ENCODE measurements at regions not wholly inside any gene's neighbourhood (a gene's known extent, or its start where the extent isn't known, plus 50 kb on each side); places are given as distances from the start of the nearest gene placed in this dataset.
"Not testable (repeated sequence)": the region's sequence is repeated elsewhere in the genome, so short reads cannot be mapped to it uniquely, and the experiment has no call there.

DNA sequence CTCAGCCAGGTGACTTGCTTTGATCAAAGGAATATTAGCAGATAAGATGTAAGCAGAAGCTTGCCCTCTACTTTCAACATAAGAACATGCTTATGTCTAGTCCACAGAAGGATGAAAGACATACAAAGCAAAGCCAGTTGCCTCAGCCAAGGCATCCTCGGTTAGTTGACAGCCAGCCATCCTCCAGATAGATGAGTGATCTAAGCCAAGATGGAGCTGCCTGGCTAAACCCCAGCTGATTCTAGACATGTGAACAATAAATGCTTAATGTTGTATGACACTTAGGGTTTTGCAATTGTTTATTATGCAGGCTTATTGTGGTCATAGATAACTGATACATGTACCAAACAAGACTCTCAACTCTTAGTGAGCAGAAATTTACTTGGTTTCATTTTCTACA lies 157.6 kb upstream of the TMTC2 start:
- DNase-seq (ENCODE audit: extremely low read depth in 1 of 11, low read depth in 9 of 11, low spot score in 4 of 11), result no peak

DNA sequence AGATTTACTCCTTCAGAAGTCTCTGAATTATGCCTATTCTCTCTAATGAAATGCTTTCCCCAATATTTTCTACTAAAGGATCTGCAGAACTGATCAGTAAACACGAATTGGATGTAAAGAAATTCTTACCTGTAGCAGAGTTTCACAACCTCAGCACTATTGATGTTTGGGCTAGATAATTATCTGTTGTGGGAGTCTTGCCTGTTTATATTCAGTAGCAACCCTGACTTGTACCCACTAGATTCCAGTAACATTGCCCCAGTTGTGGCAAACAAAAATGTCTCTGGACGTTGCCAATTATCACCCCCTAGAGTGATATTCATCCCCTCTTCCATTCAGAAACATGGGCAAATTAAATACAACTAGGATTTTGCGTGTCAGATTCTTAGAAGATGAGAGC lies 156.8 kb upstream of the TMTC2 start:
- DNase-seq (ENCODE audit: extremely low read depth in 1 of 11, low read depth in 9 of 11, low spot score in 4 of 11), result no peak

DNA sequence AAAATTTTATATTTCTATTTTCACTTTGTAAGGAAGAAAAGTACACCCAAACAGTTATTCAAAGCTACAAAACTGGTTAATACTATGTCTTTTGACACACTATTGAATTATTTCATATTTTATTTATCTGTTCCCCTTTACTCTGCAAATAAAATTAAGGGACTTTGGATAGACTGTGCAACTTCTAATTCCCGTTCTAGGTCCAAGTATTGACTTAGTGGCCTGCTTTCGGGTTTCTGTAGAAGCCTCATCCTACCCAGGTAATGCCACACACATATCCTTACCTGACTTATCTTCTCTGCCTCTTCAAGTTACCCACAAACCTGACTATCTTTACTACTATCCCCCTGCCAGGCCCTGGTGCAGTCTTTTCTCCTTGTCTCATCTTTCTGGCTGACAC lies 156.3 kb upstream of the TMTC2 start:
- no peak for DNase-seq (ENCODE audit: extremely low read depth in 1 of 11, low read depth in 9 of 11, low spot score in 4 of 11)

DNA sequence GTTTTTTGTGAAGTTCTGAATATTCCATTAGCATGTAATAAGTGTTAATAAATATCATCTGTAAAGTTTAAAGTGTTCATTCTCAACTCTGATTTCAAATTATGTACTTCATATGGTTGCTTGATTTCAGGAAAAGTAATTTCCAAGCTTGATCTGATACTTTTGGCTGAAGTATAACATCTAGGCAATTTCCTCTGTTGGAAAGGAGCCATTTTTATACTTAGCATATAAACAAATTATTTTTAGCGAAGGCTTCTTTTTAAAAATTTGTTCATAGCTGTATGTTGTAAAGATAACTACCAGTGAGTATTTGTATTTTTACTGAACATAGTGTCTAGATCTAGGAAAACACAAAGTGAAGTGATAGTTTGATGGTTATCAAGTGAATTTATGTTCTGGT lies 153.4 kb upstream of the TMTC2 start:
- DNase-seq (ENCODE audit: extremely low read depth in 1 of 11, low read depth in 9 of 11, low spot score in 4 of 11), result no peak

DNA sequence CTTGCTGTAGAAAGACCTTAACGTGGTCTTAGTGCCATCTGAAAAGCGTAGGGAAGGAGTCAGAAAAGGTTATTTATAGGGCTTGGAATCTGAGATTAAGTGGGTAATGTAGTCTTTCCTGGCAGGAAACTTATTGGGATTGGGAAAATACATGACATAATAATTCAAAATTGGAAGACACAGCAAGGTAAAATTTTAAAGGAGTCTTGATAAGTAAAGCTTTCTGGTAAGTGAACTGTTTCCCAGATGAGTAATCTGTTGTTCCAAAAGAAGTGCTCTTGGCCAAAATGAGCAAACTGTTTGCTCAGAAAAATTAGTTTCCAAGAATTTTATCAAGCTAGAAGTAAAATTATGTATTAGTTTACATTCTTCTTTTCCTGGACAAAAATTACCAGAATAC lies 149.3 kb upstream of the TMTC2 start:
- no peak for DNase-seq (ENCODE audit: extremely low read depth in 1 of 11, low read depth in 9 of 11, low spot score in 4 of 11)

DNA sequence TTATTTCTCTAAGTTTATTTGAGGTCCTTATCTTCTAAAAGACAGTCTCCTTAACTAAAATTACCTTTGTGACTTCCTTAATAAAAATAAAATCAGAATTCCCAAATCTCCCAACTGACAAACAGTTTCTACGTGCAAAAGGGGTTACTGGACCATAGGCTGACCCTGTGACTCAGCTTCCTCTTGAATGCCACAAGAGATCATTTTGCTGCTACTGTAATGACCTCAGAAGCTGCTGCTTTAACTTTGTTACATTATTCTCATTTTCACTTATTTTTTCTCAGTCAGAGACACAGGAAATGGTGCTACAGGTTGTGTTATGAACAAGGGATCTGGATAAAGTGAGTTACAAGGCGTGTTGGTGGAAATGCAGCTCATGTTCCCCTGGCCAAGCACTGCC lies 132.2 kb upstream of the TMTC2 start:
- DNase-seq (ENCODE audit: extremely low read depth in 1 of 11, low read depth in 9 of 11, low spot score in 4 of 11), result no peak

DNA sequence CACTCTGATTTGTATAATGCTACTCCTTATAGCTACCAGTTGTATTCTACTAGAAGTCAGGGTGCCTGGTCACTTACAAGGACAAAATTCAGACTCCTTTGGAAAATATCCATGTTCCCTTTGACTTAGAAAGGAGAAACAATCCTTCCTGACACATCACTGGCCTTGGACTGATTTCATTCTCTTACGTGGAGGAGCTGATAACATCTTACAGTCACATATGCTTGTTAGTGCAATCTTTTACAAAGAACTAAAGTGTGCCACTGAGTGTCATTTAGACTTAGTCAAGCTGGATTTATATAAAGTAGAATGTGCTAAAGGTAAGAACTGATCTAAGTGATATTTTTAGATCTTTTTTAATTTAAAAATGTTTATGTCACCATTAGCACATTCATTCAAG lies 131.0 kb upstream of the TMTC2 start:
- peak in 1 of 11 donors; percentile 1 for DNase-seq (ENCODE audit: extremely low read depth in 1 of 11, low read depth in 9 of 11, low spot score in 4 of 11)

DNA sequence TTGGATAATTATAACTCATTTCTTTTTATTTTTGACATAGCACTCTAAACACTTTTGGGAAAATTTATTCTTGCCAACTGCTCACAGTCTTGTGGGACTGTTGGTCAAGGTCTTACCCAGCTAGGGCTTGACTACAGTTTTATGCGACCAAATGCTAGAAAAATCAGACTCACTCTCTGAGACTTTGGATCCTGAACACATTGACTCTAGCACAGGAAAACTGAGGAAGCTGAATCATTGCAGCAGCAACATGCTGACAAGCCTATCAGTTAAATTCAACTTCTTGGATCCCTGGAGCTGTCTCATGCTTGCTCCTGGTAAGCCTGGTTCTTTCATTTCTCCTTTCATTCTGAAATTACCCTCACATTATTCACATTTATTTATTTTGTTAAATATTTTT lies 120.7 kb upstream of the TMTC2 start:
- DNase-seq (ENCODE audit: extremely low read depth in 1 of 11, low read depth in 9 of 11, low spot score in 4 of 11), result no peak

DNA sequence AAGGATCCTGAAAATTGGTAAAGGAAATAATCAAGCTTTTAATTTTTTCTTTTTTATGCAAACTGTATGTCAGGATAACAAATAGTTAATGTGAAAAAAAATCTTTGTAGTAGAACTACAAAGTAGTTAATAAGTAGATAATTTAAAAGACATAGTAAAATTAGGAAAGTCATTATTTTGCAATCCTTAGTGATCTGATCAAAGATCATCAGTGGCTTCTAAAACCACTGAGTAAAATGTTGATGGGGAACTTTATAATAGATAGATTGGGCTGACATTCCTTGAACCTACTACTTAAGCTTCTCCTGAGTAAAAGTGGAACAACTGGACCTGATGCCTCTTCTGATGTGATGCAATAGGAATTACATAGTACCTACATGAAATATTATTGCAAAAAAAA lies 119.0 kb upstream of the TMTC2 start:
- DNase-seq (ENCODE audit: extremely low read depth in 1 of 11, low read depth in 9 of 11, low spot score in 4 of 11), result no peak

DNA sequence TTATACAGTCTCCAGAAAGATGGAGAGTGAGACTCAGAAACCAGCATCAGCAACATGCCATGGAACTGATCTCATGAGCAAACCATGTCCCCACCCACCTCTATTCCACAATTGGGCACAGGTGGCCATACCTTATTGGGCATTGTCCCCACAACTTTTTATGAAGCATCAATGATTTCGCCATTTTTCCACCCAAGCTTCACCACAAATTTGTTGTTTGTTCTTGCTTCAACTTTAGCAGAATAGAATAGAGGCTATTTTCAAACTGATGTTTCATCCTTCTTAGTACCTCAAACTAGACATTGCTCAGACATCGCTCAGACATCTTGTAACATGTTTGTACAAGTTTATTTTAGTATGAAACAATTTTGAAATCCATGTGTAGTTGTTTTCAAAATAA lies 112.5 kb upstream of the TMTC2 start:
- no peak for DNase-seq (ENCODE audit: extremely low read depth in 1 of 11, low read depth in 9 of 11, low spot score in 4 of 11)

DNA sequence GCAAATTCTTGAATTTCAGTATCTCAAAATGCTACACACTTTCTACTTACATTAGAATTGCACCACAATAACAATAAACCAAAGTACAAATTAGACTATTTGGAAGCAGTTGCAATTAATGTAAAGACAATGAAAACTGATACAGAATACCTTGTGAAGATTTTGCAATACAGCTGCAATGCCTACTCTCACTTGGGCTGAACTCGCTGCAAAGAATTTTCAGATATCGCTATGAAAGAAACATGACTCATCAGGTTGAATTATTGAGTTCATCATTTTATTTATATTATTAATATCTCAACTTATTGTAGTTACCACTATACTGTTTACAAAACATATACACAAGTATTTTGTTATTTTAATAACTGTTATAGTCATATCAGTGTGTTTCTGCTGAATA lies 108.0 kb upstream of the TMTC2 start:
- no peak for DNase-seq (ENCODE audit: extremely low read depth in 1 of 11, low read depth in 9 of 11, low spot score in 4 of 11)

DNA sequence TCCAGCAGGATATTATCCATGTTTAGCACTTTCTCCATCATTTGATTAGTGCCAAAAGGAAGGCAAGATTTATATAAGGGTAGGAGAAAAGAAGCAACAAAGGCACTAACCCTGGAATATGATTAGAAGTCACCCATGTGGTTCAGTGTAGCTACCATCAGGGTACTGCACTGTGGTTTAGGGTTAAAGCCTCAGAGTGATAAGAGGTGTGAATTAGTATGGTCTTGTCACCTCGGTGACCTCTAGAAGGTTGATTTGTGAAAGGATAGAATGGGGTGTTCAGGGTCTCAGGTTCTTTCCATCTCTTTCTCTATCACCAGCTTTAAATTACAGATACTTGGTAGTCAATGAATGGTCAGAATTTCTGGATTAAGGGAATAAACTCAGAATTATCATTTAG lies 103.0 kb upstream of the TMTC2 start:
- no peak for DNase-seq (ENCODE audit: extremely low read depth in 1 of 11, low read depth in 9 of 11, low spot score in 4 of 11)

DNA sequence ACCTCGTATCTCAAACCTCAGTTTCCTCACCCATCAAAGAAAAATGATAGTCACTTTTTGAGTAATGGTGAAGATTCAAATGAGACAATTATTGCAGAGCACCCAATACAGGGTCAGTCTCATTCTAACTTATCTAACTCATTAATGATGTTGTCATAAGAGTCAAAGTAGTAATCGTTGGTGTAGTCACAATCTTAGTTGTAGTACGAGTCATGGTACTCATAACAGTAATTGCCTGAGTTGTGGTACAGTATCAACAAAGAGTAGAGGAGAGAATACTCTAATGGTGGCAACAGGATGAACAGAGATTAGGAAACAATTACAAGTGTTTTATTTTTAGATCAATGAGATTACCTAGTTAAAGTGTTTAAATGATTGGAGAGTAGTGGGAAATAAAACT lies 93.6 kb upstream of the TMTC2 start:
- no peak for DNase-seq (ENCODE audit: extremely low read depth in 1 of 11, low read depth in 9 of 11, low spot score in 4 of 11)

DNA sequence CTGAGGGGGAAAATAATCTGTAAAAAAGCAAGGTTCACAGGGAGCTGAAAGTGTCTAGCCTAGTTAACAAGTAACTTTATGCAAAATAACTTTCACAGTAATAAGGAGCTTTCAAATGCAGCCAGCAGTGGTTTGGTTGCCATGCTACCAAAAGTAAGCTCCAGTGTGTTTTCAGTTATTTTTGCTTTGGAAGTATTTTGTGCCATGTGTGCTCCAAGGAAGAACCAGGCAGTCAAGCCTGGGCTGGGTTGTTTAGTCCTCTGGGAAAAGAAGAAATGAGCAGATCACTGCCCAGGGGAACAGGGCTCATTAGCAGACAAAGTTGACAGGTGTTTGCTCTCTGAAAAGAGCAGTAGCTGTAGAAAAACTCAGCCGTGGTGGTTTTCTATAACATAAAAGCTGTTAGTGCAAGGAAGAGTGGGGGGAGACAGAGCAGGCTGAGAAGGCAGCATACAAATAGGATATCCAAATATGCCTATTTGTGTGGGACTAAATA lies 92.8 kb upstream of the TMTC2 start:
- DNase-seq (ENCODE audit: extremely low read depth in 1 of 11, low read depth in 9 of 11, low spot score in 4 of 11), result peak in 9 of 11 donors; percentile 8 to 55 (median 19)

DNA sequence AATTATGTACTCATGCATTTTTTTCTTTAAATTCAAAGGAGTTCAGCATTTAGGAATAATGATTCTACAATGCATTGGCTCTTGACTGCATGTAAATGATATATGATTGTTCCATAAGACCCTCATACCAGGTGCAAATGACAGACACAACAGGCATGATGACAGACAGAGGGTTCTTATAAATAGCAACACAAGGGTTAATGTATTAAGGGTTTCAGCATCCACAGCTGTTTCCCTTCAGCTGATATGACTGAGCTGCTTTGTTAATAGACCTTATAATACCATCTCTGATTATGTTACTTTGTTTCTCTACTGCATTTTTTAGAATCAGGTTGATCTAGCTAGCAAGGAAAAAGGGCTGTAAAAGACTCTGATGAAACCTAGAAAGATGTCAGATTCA lies 90.8 kb upstream of the TMTC2 start:
- DNase-seq (ENCODE audit: extremely low read depth in 1 of 11, low read depth in 9 of 11, low spot score in 4 of 11), result no peak

DNA sequence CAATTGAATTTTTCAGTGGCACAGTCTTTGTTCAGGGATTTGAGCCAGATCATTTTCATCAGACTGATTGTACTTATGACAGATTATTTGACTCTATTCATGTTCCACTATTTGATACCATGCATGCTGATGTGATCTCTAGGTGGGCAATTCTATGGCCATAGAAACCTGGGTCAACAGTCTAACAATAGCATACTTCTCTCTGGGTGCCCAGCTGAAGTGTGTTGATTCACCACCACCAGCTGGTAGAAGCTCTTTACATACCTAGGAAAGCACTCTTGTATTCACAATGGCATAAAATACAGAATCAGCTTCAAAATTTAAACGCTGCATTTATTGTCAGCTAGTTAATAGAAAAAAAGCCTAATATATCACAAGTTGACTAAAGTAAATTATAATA lies 90.2 kb upstream of the TMTC2 start:
- DNase-seq (ENCODE audit: extremely low read depth in 1 of 11, low read depth in 9 of 11, low spot score in 4 of 11), result no peak

DNA sequence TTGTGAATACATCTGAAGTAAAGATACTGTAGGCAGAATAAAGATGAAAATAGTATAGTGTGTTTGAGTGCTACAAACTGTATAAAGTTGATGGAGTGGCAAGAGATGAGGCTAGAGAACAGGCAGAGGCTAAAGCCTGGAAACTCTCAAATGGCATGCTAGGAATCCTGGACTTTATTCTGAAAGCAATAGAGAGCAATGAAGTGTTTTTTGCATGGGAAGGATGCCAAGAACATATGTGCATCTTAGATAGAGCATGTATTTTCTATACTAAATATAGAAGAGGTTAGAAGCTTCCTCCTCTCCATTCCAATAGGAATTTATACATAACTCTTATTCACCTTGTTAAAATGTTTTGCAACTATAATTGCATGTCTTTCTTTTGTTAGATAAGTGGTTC lies 86.3 kb upstream of the TMTC2 start:
- DNase-seq (ENCODE audit: extremely low read depth in 1 of 11, low read depth in 9 of 11, low spot score in 4 of 11), result peak in 1 of 11 donors; percentile 4

DNA sequence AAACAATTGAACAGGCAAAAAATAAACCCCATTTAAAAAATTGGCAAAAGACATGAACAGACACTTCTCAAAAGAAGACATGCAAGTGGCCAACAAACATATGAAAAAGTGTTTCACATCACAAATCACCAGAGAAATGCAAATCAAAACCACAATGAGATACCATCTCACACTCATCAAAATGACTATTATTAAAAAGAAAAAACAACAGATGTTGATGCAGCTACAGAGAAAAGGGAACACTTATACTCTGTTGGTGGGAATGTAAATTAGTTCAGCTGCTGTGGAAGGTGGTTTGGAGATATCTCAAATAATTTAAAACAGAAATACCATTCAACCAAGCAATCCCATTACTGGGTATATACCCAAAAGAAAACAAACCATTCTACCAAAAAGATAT lies 83.1 kb upstream of the TMTC2 start:
- DNase-seq (ENCODE audit: extremely low read depth in 1 of 11, low read depth in 9 of 11, low spot score in 4 of 11), result not testable (repeated sequence)

DNA sequence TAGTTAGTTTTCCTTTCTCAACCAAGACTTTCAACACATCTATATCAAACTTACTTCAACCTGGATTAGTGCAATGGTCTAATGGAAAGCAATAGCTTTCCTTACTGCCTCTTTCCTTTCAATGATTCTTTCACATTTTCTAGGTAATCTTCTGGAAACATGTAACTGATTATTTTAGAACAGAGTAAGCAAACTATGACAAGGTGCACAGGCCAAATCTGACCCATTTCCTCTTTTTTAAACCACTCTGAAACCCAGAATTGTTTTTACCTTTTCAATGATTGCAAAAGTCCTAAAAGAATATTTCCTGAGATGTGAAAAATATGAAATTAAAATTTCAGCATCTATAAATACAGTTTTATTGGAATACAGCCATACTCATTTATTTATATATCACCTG lies 81.6 kb upstream of the TMTC2 start:
- no peak for DNase-seq (ENCODE audit: extremely low read depth in 1 of 11, low read depth in 9 of 11, low spot score in 4 of 11)

DNA sequence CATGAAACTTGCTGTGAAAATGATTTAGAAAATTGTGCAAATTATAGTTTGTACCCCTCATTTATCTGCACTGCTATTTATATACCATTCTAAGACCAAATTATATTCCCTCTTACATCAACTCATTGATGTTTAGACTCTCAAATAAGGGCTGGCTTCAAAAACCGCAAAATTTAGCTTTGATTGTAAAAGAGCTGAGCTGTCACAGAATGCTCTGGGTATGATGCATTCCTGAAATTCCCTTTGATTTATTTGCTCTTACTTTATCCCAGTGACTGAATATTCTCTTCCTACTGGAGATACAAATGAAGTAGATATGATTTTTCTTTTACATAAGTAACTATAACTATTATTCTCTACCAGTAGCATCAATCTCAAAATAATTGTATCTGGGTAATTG lies 78.0 kb upstream of the TMTC2 start:
- no peak for DNase-seq (ENCODE audit: extremely low read depth in 1 of 11, low read depth in 9 of 11, low spot score in 4 of 11)

DNA sequence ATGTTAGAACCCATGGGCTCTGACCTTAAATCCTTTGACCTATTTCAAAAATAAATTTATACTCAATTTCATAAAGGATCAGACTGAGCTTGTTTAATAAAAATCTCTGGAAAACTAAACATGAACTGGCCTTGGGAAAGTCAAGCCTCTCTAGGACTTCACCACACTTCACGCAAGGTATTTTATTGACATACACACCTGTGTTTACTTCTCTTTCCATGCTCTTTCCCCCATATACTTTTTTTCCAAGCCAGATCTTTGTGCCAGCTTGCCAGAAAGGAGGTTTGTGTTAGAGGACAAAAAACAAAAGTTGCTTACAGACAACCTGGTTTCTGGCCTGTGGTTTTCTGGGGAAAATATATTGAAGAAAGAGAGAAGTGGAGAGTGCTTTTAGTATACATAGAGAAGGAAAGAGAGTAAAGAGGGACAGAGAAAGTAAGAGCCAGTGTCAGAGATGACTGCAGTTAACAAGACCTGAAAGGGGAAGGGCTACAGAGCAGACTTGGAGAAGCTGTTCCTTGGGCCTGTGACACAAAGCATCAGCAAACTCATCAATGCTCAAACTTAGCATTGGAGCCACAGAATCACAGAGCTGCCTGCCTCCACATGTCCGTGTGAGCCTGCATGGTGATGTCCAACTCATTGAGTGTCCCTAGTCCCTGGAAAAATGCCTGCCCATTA lies 77.3 kb upstream of the TMTC2 start:
- DNase-seq (ENCODE audit: extremely low read depth in 1 of 11, low read depth in 9 of 11, low spot score in 4 of 11), result no peak

DNA sequence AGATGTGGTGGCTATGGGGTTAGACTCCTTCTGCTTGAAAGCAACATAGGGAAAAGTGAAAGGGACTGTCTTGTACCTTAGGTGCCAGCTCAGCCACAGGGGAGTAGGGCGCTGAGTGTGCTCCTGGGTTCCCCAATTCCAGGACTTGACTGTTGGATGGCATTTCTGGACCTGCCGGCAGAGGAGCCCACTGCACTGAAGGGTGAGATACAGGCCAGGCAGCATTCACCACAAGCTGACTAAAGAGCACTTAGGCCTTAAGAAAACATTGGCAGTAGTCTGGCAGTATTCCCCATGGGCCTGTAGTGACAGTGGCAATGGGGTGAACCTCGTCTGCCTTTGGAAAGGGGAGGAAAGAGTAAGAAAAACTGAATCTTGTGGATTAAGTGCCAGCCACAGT lies 67.1 kb upstream of the TMTC2 start:
- DNase-seq (ENCODE audit: extremely low read depth in 1 of 11, low read depth in 9 of 11, low spot score in 4 of 11), result no peak
